ENCODE measurements at regions not wholly inside any gene's neighbourhood (a gene's known extent, or its start where the extent isn't known, plus 50 kb on each side); places are given as distances from the start of the nearest gene placed in this dataset.

DNA sequence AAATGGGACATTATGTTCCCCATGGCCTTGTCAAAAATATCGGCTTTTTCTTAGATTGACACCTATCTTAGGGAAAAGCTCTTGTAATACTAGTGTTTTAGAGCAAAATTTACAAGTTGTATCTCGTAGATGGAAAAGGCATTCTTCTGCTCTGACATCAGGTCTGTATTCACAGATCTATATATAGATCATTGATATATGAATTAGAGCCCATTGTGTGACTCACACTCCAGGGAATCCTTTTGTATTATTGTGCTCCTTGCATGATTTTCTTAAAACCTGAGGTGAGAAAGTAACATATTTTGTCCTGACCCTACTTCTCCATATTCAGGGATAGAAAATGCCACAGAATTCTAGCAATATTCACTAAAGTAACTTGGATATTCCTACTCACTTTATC lies 1160.8 kb upstream of the B3GALT2 start:
- TF ChIP-seq POLR2A (IDR thresholded peaks at IDR 0.05), result no peak
- TF ChIP-seq EP300 (IDR thresholded peaks at IDR 0.05), result no peak
